ENCODE measurements at regions not wholly inside any gene's neighbourhood (a gene's known extent, or its start where the extent isn't known, plus 50 kb on each side); places are given as distances from the start of the nearest gene placed in this dataset.

- TF ChIP-seq CTCF (conservative IDR thresholded peaks at IDR 0.05; ENCODE audit: low read depth, low read length) (no peak), EZH2 (IDR thresholded peaks at IDR 0.05; ENCODE audit: low read length, unreplicated experiment) (no peak), EZH2phosphoT487 (IDR thresholded peaks at IDR 0.05; ENCODE audit: borderline replicate concordance, low read length) (no peak)
Measured at GRCh38 chr11:133639408-133639807, 107.1 kb upstream of the OPCML start.
